ENCODE measurements at regions not wholly inside any gene's neighbourhood (a gene's known extent, or its start where the extent isn't known, plus 50 kb on each side); places are given as distances from the start of the nearest gene placed in this dataset.

- peaks cover 2 to 4% of the 10 kb centered on the region in 2 experiments for H3K27me3 ChIP-seq (ENCODE audit: control insufficient read depth in 2 of 2, insufficient read depth in 2 of 2, low read length in 2 of 2)
- H3K27ac ChIP-seq (ENCODE audit: insufficient read depth, low read depth, low read length) = no peak overlapping the region
- no peaks in the 10 kb centered on the region for H3K9me1 ChIP-seq (replicated peaks; ENCODE audit: control insufficient read depth, extremely low read depth, insufficient read depth, low read length)
- dilution Hi-C loops (cut with MboI; ENCODE audit: extremely low pct_ligation_motif_present, low sequenced_read_pairs) (loop anchor here (25.0 kb wide), 1 partner anchor 536 kb away; no protein-coding TSS in a partner anchor), intact Hi-C loops (cut with micrococcal nuclease) (no loop called here)
- ChIA-PET POLR2A (no interaction called here), CTCF (interaction anchor here (1.1 to 6.9 kb wide), 3 partner anchors 9 to 943 kb away, joined by 3 to 152 read pairs (median 4); no protein-coding TSS in a partner anchor)
- no peak for FAIRE-seq
- H3K79me2 ChIP-seq (ENCODE audit: control insufficient read depth, insufficient read depth, low read length) = no peaks in the 10 kb centered on the region
- no peaks in the 10 kb centered on the region for H3K4me1 ChIP-seq (ENCODE audit: control insufficient read depth, extremely low read depth, insufficient read depth, low read length)
- no TSS peak for BruUV-seq (replicated peaks)
- H3K4me3 ChIP-seq (replicated peaks in 1 of 3; ENCODE audit: insufficient read depth in 1 of 3, low read depth in 1 of 3, low read length in 3 of 3) = no peak overlapping the region
- H3K9ac ChIP-seq (replicated peaks; ENCODE audit: extremely low read depth, insufficient read depth, low read length) = no peak overlapping the region
- no peaks in the 10 kb centered on the region for H3K9me3 ChIP-seq (replicated peaks; ENCODE audit: control insufficient read depth, insufficient read depth, low read length)
- no peaks in the 10 kb centered on the region for H4K20me1 ChIP-seq (replicated peaks; ENCODE audit: control insufficient read depth, extremely low read depth, insufficient read depth, low read length)
- H2AFZ ChIP-seq (ENCODE audit: low read depth, low read length) = no peak overlapping the region
- no peak for DNase-seq (ENCODE audit: low read depth, low spot score)
- no peaks in the 10 kb centered on the region for H3K36me3 ChIP-seq (ENCODE audit: control insufficient read depth in 2 of 2, extremely low read depth in 1 of 2, insufficient read depth in 2 of 2, low read length in 2 of 2)
- TF ChIP-seq POLR2AphosphoS5 (IDR thresholded peaks at IDR 0.05; ENCODE audit: insufficient read depth, low read depth, low read length) (no peak), GATA2 (IDR thresholded peaks at IDR 0.05; ENCODE audit: insufficient read depth, insufficient read length, low read depth, low read length) (no peak), POLR2A (IDR thresholded peaks at IDR 0.05; ENCODE audit: low read depth, low read length) (no peak), EZH2 (IDR thresholded peaks at IDR 0.05; ENCODE audit: borderline replicate concordance, low read depth, low read length, severe bottlenecking) (no peak), MAX (IDR thresholded peaks at IDR 0.05; ENCODE audit: insufficient read depth, insufficient read length) (no peak), FOS (IDR thresholded peaks at IDR 0.05; ENCODE audit: borderline replicate concordance, insufficient read depth, low read length) (no peak), CTCF (IDR thresholded peaks at IDR 0.05; ENCODE audit: extremely low read depth in 1 of 2, insufficient read depth in 1 of 2, low read depth in 1 of 2, low read length in 2 of 2) (no peak), JUN (IDR thresholded peaks at IDR 0.05; ENCODE audit: borderline replicate concordance, insufficient read depth, insufficient read length, low read depth) (no peak), MYC (IDR thresholded peaks at IDR 0.05; ENCODE audit: low read depth, low read length) (no peak)
- no peak overlapping the region for H3K4me2 ChIP-seq (ENCODE audit: insufficient read depth, low read length)
Observed at GRCh38 chr6:87926687-87927086, 121.0 kb upstream of the SPACA1 start.
